Stimulated activated naive B cell treated with anti-CD40 and anti-IgM and Interleukin-4, amounts not matched to agents 10 μg/mL and 1 μg/mL and 100 μg/mL, for 72 hours (primary cell): ENCODE measurements at regions not wholly inside any gene's neighbourhood (a gene's known extent, or its start where the extent isn't known, plus 50 kb on each side); places are given as distances from the start of the nearest gene placed in this dataset.
"Not testable (repeated sequence)": the region's sequence is repeated elsewhere in the genome, so short reads cannot be mapped to it uniquely, and the experiment has no call there.

Experiments used
- ATAC-seq, 2 donors: fragments of 150-1000 bp; cut with Tn5 transposase; replicated peaks; 2 replicates each; pipeline ENCODE4 v1.10.0; 2021; ENCODE audit warnings: moderate library complexity in 1 of 2
- DNase-seq: peaks from one replicate; pipeline ENCODE4 v3.0.0; 2021
- H3K27ac Mint-ChIP-seq: one replicate; pipeline ENCODE4 v1.8.0; 2022; ENCODE audit warnings: mild to moderate bottlenecking, mixed read lengths
- H3K27me3 Mint-ChIP-seq, 2 donors: one replicate each; pipeline ENCODE4 v1.8.0; 2022; ENCODE audit warnings: mixed read lengths in 2 of 2
- H3K36me3 Mint-ChIP-seq, 2 donors: one replicate each; pipeline ENCODE4 v1.8.0; 2022; ENCODE audit warnings: mixed read lengths in 2 of 2, mild to moderate bottlenecking in 1 of 2
- H3K4me1 Mint-ChIP-seq, 2 donors: one replicate each; pipeline ENCODE4 v1.8.0; 2022; ENCODE audit warnings: mixed read lengths in 2 of 2, mild to moderate bottlenecking in 1 of 2
- H3K4me3 Mint-ChIP-seq, 2 donors: one replicate each; pipeline ENCODE4 v1.8.0; 2022; ENCODE audit warnings: mild to moderate bottlenecking in 2 of 2, mixed read lengths in 2 of 2, moderate library complexity in 1 of 2
- H3K9me3 Mint-ChIP-seq, 2 donors: one replicate each; pipeline ENCODE4 v1.8.0; 2022; ENCODE audit warnings: mixed read lengths in 2 of 2, mild to moderate bottlenecking in 1 of 2

DNA sequence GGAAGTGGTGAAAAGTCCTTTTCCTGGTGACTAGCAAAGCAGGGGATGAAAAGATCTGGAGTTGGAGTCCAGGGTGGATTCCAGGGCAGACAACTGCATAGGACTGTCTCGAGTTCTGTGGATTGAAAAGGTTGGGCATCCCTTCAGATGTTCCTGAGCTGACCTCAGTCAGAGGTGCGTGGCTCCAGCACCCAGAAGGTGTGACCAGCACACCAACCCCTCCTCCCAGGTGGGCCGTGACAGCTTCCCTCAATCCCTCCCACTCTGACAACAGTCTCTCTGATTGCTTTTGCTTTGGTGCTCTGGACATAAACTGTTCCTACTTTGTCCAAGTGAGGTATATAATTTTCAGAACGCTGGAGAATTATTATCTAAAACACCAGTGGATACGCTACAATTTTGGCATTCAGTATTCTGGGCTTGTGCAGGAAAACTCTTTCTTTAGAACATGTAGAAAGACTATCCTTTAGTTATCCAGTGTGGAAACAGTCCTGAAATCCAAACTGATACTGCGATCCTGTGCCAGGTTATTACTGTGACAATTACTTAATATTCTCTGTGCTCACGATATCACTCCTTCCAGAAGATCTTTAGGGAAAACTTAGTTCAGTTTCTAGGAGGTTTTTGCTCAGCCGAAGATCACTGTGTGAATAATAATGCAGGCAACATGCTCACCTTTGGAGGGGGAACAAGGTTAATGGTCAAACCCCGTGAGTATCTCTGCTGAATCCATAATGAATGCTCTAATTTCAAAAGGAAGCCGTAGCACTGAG, 87.9 kb downstream of the DAD1 start:
- peaks cover 3 to 10% of the 10 kb centered on the region in 2 donors for H3K36me3 Mint-ChIP-seq
- peaks cover 38 to 74% of the 10 kb centered on the region in 2 donors for H3K4me1 Mint-ChIP-seq
- DNase-seq (no peak), ATAC-seq (no peak)
- H3K4me3 Mint-ChIP-seq, result no peak overlapping the region
- H3K27ac Mint-ChIP-seq, result no peak overlapping the region
- no peaks in the 10 kb centered on the region for H3K9me3 Mint-ChIP-seq
- H3K27me3 Mint-ChIP-seq, result no peaks in the 10 kb centered on the region

DNA sequence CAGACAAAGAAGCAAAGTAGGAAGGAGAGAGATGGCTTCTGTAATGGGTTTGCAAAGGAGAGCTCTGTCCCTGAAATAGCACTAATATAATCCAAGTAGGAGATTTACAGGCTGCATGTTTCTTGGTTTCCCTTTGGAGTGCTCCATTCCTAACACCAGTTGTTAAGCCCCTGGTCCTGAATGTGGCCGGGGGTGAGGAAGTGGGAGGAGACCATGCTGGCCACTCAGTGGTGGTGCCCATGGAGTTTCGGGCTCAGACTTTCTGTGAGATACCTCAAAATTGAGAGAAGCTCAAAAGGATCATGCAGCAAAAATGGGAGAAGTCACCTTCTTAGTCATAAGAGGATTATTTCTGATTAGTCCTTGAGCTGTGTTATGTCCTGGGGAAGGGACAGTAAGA, 88.5 kb downstream of the DAD1 start:
- DNase-seq, result no peak

DNA sequence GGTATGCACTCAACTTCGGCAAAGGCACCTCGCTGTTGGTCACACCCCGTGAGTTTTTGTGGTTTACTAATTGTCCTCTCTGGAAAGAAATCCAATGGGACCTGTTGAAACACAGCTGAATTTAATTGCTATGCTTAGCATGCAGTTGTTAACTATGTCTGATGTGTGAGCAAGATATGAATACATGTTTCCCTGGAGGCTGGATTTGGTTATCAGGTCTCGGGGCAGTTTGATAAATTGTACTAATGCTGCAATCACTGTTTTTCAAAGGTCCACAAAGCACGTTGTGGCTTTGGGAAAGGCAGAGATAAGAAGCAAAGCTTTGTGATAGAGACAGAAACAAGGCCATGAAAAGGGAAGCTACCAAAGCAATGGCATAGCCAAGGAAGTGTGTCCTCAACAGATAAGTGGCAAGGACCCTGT, 91.3 kb downstream of the DAD1 start:
- peak overlapping the region; percentile 82 for H3K27ac Mint-ChIP-seq
- H3K4me3 Mint-ChIP-seq, result no peak overlapping the region
- ATAC-seq, result no peak
- H3K36me3 Mint-ChIP-seq, result peaks cover 2 to 4% of the 10 kb centered on the region in 2 donors
- H3K9me3 Mint-ChIP-seq, result no peaks in the 10 kb centered on the region
- peaks cover 41 to 79% of the 10 kb centered on the region in 2 donors for H3K4me1 Mint-ChIP-seq
- H3K27me3 Mint-ChIP-seq, result no peaks in the 10 kb centered on the region
- no peak for DNase-seq

More for the DNA sequence above, 88.5 kb downstream of the DAD1 start:
- Mint-ChIP-seq H3K9me3 (no peaks in the 10 kb centered on the region), H3K27ac (peak overlapping the region; percentile 39), H3K4me1 (peaks cover 36 to 74% of the 10 kb centered on the region in 2 donors), H3K36me3 (peaks cover 3 to 10% of the 10 kb centered on the region in 2 donors), H3K27me3 (no peaks in the 10 kb centered on the region), H3K4me3 (no peak overlapping the region)
- no peak for ATAC-seq

GRCh38 chr14:22497144-22497423, 91.9 kb downstream of the DAD1 start:
- no peak for DNase-seq
- Mint-ChIP-seq H3K4me3 (peak overlapping the region; percentile 17 to 50), H3K9me3 (no peaks in the 10 kb centered on the region), H3K27me3 (no peaks in the 10 kb centered on the region), H3K27ac (peak overlapping the region; percentile 82), H3K4me1 (peaks cover 42 to 79% of the 10 kb centered on the region in 2 donors), H3K36me3 (peaks cover 4% of the 10 kb centered on the region in 2 donors)
- no peak for ATAC-seq

- peaks cover 4 to 9% of the 10 kb centered on the region in 2 donors for H3K36me3 Mint-ChIP-seq
- peaks cover 55 to 85% of the 10 kb centered on the region in 2 donors for H3K4me1 Mint-ChIP-seq
- H3K4me3 Mint-ChIP-seq, result no peak overlapping the region
- no peaks in the 10 kb centered on the region for H3K27me3 Mint-ChIP-seq
- DNase-seq (no peak), ATAC-seq (no peak)
- no peaks in the 10 kb centered on the region for H3K9me3 Mint-ChIP-seq
- peak overlapping the region; percentile 70 for H3K27ac Mint-ChIP-seq
Observed at GRCh38 chr14:22494486-22495135, 94.4 kb downstream of the DAD1 start.

DNA sequence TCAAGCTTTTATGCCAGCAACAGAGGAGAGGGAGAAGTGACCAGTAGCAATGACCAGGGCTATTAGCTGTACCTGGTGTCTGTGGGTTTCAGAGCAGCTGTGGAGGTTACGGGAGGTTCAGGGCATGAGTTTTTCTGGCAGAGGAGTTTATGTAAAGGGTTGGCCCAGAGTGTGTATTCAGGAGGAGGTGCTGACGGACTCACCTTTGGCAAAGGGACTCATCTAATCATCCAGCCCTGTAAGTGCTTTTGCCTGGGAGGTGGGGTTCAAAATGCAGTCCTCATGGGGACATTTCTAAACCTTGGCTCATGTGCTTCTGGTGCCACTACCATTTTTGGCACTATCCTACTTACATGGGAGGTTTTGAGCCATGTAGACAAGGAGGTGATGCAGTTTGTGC, 95.3 kb downstream of the DAD1 start:
- no peak for DNase-seq
- H3K36me3 Mint-ChIP-seq, result peaks cover 4 to 10% of the 10 kb centered on the region in 2 donors
- no peak for ATAC-seq
- H3K4me3 Mint-ChIP-seq, result no peak overlapping the region
- H3K4me1 Mint-ChIP-seq, result peaks cover 60 to 90% of the 10 kb centered on the region in 2 donors
- H3K27ac Mint-ChIP-seq, result peak overlapping the region; percentile 79
- no peaks in the 10 kb centered on the region for H3K9me3 Mint-ChIP-seq
- no peaks in the 10 kb centered on the region for H3K27me3 Mint-ChIP-seq

- no peak for ATAC-seq
- no peak overlapping the region for H3K4me3 Mint-ChIP-seq
- no peaks in the 10 kb centered on the region for H3K27me3 Mint-ChIP-seq
- H3K4me1 Mint-ChIP-seq, result peaks cover 67 to 95% of the 10 kb centered on the region in 2 donors
- H3K36me3 Mint-ChIP-seq, result peaks cover 4 to 11% of the 10 kb centered on the region in 2 donors
- no peaks in the 10 kb centered on the region for H3K9me3 Mint-ChIP-seq
- DNase-seq, result no peak
- H3K27ac Mint-ChIP-seq, result no peak overlapping the region
Observed at GRCh38 chr14:22492622-22493542, 96.1 kb downstream of the DAD1 start.

DNA sequence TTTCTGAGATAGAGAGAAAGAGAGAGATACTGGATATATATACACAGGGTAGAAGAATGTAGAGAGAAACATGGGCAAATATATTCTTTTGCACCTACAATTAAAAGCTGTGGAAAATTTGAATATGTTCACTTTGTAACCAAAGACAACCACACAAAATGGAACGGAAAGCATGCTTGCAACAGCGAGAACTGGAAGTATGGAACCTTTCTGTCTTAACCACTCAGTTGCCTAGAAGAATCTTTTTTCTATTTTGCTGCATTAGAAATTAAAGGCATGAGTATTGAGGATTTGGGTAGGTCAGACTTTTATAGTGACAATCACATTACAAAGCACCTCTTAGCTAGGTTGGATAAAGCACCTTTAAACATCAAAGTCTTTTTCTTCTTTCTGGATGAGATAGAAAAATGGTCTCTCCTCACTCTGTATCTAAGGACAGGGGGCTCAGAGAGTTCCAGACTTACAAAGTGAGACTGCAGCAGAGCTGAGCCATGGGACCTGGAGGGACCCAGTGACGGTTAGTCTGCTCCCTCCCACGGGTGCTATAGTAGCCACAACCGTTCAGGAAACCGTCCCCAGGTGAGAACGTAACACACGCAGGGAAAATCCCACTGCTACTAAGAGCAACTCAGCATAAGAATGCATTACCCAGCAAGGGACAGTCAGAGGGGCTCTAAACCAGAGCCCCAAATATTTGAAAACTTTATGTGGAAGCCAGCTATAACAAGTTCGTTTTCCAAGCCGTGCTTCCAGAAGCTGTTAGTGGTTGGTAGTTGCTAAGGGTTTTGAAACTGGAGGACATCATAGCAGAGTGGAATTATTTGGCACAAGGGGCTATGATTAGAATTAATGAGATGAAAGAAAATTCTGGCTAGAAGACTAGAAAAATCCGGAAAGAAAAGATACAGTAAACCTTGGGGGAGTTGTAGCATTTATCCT, 97.1 kb downstream of the DAD1 start:
- DNase-seq (peak; percentile 56), ATAC-seq (peak; percentile 66 to 67)
- H3K27ac Mint-ChIP-seq, result peak overlapping the region; percentile 93
- H3K4me3 Mint-ChIP-seq, result peak overlapping the region in 1 of 2 donors; percentile 10
- no peaks in the 10 kb centered on the region for H3K27me3 Mint-ChIP-seq
- peaks cover 4 to 9% of the 10 kb centered on the region in 2 donors for H3K36me3 Mint-ChIP-seq
- H3K9me3 Mint-ChIP-seq, result no peaks in the 10 kb centered on the region
- peaks cover 62 to 95% of the 10 kb centered on the region in 2 donors for H3K4me1 Mint-ChIP-seq

GRCh38 chr14:22491053-22491452, 98.0 kb downstream of the DAD1 start:
- H3K27me3 Mint-ChIP-seq, DNase-seq, ATAC-seq, H3K36me3 Mint-ChIP-seq, H3K9me3 Mint-ChIP-seq: not testable (repeated sequence)
- Mint-ChIP-seq H3K4me3 (peak overlapping the region; percentile 4 to 64), H3K4me1 (peaks cover 57 to 94% of the 10 kb centered on the region in 2 donors), H3K27ac (peak overlapping the region; percentile 93)

GRCh38 chr14:22489957-22490950, 98.8 kb downstream of the DAD1 start:
- ATAC-seq (peak; percentile 27 to 38), DNase-seq (no peak)
- peaks cover 54 to 94% of the 10 kb centered on the region in 2 donors for H3K4me1 Mint-ChIP-seq
- H3K36me3 Mint-ChIP-seq, result peaks cover 4 to 9% of the 10 kb centered on the region in 2 donors
- peak overlapping the region; percentile 4 to 64 for H3K4me3 Mint-ChIP-seq
- no peaks in the 10 kb centered on the region for H3K9me3 Mint-ChIP-seq
- peak overlapping the region; percentile 93 for H3K27ac Mint-ChIP-seq
- no peaks in the 10 kb centered on the region for H3K27me3 Mint-ChIP-seq

DNA sequence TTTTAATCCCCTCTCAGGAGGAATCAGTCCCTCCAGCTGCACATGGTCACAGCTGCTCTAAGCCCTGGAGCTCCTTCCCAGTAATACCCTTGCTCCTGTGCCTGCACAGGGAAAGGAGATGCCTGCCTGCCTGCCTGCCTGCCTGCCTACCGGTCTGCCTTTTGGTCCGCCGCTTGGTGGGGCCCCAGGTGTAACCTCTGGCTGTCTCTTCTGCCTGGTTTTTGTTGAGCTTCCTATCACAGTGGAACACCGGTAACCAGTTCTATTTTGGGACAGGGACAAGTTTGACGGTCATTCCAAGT, 99.8 kb downstream of the DAD1 start:
- ATAC-seq, result no peak
- Mint-ChIP-seq H3K27me3 (no peaks in the 10 kb centered on the region), H3K36me3 (peaks cover 4 to 9% of the 10 kb centered on the region in 2 donors), H3K4me3 (peak overlapping the region in 1 of 2 donors; percentile 25), H3K9me3 (no peaks in the 10 kb centered on the region), H3K27ac (peak overlapping the region; percentile 93), H3K4me1 (peaks cover 55 to 93% of the 10 kb centered on the region in 2 donors)
- DNase-seq, result no peak

- Mint-ChIP-seq H3K27me3 (no peaks in the 10 kb centered on the region), H3K4me3 (peak overlapping the region; percentile 5 to 33), H3K27ac (peak overlapping the region; percentile 85), H3K36me3 (peaks cover 4 to 9% of the 10 kb centered on the region in 2 donors), H3K9me3 (no peaks in the 10 kb centered on the region), H3K4me1 (peaks cover 57 to 93% of the 10 kb centered on the region in 2 donors)
- peak; percentile 56 for DNase-seq
- ATAC-seq, result peak; percentile 73 to 76
Observed at GRCh38 chr14:22488522-22489243, 100.3 kb downstream of the DAD1 start.
